Urothelium cell line (cell line): ENCODE measurements at regions not wholly inside any gene's neighbourhood (a gene's known extent, or its start where the extent isn't known, plus 50 kb on each side); places are given as distances from the start of the nearest gene placed in this dataset.
"Not testable (repeated sequence)": the region's sequence is repeated elsewhere in the genome, so short reads cannot be mapped to it uniquely, and the experiment has no call there.

ENCODE experiments used
- DNase-seq: peaks from one replicate; pipeline ENCODE4 v3.0.0; 2011; ENCODE audit warnings: low spot score, mixed read lengths
- FAIRE-seq: peaks from 2 replicates; lab custom pipeline; 2011; peaks lifted over from hg19 to GRCh38; lab: Jason Lieb, UNC

DNA sequence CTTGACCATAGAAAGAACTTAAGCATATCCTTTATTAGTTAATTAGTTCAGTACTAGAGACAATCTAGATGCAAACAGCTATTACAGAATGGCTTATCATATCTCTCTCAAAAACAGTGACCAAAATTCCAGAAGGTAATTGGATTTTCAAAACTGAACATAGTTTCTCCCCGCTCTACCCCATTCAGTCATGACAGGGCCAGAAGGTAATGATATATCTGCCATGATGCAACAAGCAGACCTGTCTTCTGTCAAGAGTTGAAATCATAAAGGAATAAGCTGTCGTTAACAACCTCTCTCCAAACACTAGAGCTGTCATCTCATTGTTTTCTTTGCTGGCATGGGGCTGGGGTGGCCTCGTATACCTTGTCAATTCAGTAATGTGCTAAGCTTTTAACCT is 200.5 kb upstream of the POU5F2 start:
- FAIRE-seq, result no peak

DNA sequence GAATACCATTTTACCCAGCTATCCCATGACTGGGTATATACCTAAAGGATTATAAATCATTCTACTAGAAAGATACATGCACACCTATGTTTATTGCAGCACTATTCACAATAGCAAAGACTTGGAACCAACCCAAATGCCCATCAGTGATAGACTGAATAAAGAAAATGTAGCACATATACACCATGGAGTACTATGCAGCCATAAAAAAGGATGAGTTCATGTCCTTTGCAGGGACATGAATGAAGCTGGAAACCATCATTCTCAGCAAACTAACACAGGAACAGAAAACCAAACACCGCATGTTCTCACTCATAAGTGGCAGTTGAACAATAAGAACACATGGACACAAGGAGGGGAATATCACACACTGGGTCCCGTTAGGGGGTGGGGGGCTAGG is 191.9 kb upstream of the POU5F2 start:
- FAIRE-seq, DNase-seq: not testable (repeated sequence)

More for the DNA sequence above, 200.5 kb upstream of the POU5F2 start:
- DNase-seq, result no peak

DNA sequence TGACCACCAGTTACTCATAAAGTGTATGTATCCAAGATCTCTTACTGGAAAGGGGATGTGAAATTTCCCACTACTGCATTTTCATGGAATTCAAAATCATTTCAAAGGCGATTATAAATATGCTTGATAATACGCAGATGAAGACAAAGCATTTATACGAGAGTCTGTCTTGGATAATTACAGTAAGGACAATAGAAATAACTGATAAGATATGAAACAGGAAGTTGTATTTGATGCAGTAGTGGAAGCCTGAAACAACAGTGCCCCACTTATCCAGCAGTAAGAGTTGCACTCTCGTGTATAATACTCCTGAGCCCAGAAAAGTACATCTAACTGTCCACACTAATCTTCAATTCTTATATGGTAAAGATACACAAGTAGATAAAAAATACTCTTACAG is 188.7 kb upstream of the POU5F2 start:
- no peak for FAIRE-seq
- DNase-seq, result no peak

DNA sequence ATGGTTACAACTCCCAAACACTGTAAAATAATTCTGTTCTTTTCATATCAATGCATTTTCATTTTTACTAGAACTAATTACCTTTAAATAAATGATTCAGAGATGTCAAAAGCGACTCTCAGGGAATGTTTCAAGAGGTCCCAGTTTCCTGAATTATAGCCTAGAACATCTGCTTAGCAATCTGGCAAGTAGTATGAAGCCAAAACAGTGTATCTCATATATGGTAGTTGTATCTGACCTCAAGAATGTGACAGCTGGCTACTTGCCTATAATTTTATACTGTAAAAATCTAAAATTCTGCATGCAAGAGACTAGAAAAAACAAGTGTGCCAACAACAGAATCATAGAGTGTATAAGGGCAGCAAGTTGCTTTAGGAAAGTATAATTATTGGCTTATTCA is 187.7 kb upstream of the POU5F2 start:
- DNase-seq, result no peak
- no peak for FAIRE-seq

DNA sequence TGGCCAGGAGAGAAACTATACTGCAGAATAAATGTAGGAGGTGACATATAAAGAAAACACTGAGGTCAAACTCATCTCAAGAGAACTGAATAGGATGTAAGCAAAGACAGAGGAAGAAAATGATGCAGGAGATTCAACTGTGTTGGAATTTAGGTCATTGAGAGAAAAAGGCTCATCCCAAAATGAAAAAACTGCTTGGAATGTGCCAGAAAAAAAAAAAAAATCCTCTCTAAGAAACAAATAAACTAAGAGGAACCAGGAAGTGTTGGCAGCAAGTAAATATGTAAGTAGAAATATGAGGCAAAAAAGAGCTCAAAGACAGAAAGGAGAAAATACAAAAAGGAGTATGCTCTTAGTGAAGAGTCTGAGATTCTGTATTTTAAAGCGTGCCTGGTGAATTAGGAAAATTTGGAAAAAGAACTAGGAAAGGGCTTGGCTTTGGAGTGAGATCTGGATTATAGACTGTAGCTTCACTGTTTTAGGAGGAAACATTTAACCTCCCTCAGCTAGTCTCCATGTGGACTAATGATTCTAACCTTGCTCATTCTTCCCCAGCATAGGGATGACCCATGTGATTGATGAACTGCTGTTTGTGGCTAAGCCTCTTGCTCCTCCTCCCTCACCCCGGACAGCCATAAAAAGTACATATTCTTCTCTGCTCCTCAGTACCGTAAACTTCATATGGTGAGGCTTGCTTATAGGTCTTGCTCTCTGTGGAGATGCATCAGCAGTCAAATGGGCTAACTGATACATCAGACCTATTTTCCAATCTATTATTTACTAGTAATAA is 185.6 kb upstream of the POU5F2 start:
- FAIRE-seq (no peak), DNase-seq (no peak)

DNA sequence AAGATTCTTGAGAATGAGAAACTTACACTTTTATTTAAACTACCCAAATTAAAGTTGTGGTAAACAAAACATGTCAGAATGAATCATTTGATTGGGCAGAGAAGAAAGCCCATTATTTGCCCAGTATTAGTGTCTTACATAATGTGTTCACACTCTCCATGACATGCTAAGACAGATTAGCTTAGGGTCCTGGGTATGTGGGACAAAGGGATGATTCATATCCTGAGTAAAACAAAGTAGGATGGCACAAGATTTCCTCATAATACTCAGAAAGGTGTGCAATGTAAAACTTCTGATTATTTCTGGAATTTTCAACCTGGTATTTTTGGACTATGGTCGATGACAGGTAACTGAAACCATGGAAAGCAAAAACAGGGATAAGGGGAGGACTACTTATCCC is 183.9 kb upstream of the POU5F2 start:
- no peak for FAIRE-seq
- DNase-seq, result peak; percentile 18

DNA sequence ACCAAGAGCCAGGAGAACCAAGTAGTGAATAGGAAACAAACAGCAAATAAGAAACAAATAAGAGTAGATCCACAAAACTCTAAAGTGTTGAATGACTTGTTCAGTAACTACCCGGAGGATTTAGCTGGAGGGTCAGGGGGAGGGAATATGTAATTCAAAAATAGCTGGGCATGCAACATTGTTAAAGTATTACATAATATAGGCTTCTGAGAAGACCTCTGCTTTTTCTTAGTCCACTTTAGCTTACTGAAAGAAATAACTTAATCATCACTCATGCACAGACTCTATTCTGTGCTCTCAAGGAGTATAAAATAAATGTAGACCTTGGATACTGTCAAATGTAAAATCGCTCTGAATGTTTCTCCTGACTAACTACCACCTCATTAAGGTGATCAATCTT is 183.2 kb upstream of the POU5F2 start:
- DNase-seq, result no peak
- FAIRE-seq, result no peak

DNA sequence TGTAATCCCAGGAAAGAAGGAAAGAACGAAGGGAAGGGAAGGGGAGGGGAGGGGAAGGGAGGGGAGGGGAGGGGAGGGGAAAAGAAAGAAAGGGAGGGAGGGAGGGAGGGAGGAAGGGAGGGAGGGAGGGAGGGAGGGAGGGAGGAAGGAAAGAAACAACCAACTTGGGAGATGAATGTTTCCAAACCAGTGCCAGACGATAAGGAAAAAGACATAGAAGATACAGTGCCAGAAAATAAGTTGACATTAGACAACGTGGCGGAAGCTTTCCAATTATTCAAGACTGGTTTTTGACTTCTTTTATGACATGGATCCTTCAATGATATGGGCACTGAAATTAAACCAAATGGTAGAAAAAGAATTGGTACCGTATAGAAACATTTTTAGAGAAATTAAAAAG is 181.2 kb upstream of the POU5F2 start:
- FAIRE-seq, result no peak
- no peak for DNase-seq

DNA sequence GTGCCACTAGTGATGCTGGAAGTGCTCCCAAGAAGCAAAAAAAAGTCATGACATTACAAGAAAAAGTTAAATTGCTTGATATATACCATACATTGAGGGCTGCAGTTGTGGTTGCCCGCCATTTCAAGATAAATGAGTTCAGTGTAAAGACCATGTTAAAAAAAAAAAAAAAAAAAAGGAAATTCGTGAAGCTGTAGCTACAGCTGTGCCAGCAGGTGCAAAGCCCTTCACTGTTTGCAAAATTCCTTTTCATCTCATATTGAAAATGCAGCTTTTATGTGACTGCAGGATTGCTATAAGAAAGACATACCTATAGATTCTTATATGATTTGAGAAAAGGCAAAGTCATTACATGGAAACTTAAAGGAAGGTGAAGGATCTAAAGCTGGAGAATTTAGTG is 179.6 kb upstream of the POU5F2 start:
- FAIRE-seq, result no peak
- DNase-seq, result no peak

DNA sequence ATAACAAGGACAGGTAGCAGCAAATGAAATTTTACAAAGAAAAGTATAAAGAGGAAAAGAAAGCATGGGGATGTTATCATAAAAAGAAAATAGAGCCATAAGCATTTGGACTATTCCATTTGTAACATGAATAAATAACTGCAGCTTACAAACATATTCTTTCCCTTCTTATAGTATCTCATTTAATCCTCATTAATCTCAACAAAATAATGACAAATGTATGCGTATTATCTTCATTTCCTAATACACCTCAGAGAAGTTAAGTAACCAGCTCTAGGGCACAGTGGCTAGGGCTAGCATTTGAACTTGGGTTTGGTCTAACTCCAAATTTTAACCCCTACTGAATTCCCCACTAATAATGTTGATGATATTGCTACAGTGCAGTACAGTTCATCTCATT is 175.5 kb upstream of the POU5F2 start:
- FAIRE-seq, result no peak

DNA sequence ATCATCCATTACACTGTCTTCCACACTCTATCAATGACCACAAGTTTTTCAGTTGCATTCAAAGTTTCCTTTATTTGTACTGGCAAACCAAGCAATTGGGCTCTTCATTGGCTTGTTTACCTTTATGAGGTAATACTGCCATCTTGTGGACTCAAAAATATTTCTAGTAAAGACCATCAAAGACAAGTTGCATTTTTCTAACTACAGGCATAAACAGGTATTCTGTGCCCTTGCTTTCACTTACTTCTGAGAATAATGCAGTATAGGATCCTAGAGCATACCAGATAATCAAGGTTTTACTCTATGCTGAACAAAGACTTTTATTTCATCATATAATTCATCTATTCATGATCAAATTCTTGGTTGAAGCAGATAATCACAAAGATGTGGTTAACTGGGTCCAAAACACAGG is 173.7 kb upstream of the POU5F2 start:
- peak; percentile 16 for DNase-seq
- no peak for FAIRE-seq

More for the DNA sequence above, 175.5 kb upstream of the POU5F2 start:
- no peak for DNase-seq

DNA sequence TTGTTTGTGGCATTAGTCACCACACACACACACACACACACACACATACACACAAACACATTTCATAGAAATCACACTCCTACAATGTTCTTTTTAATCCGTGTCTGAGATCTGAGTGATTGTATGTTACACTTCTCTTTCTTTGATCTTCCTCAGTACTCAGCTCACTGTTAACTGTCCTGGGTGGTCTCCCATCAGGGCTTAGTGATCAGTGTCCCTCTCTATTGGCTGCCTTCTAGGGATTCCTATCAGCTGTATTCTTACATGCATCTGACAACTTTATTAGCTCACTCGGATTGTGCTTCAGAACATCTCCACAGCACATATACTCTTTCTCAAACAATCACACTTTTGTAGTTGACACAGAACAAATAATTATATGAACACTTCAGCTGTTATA is 170.2 kb upstream of the POU5F2 start:
- DNase-seq (no peak), FAIRE-seq (no peak)

DNA sequence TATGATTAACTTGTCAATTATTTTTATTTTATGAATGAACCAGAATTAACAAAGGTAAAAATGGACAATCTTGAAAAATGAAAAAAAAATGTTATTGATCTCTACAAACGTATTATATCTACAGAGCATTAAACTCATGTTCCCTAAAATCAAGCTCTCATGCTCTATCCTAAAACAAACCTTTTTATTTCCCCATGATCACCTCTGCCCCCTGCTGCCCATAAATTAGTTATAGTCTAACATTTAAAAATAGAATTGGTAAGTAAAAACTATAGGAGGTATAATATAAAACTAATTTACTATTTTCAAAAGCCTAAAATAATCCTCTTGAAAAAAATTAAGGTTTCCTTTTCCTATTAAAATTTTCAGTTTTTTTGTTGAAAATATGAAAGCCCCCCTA is 168.0 kb upstream of the POU5F2 start:
- FAIRE-seq (no peak), DNase-seq (no peak)

DNA sequence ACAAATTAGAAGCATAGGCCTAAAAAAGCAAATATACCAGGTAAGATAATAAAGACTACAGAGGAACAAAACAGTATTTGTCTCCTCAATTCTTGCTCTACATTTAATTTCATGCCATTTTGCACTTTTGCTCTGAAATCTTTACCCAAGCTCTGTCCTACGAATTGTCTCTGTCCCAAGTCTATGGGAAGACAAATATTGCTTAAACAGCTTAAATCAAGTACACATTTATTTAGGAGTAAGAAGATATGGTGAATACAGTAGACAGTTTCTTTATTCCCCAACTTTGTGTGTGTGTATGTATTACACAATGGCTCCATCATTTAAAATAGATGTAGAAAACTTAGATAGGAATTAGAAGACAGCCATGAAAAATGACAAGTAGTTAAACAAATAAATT is 163.5 kb upstream of the POU5F2 start:
- DNase-seq (no peak), FAIRE-seq (no peak)

DNA sequence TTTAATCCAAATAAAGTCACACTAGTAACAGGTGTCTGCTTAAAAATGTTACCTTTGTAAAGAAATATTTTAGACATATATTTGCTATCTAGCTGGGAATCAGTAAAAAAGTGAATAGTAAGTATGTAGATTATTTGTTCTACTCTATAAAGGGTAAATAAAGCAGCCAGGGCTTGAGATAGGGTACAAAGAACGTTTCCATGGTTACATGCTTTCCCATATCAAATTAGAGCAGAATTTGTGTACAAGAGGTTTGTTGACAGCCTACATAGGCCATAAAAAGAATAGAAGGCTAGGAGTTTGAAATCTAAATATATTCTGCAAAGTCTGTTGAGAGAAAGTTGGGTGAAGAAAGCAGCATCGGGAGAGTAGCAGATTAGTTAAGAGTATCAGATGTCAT is 160.9 kb upstream of the POU5F2 start:
- DNase-seq (no peak), FAIRE-seq (no peak)

DNA sequence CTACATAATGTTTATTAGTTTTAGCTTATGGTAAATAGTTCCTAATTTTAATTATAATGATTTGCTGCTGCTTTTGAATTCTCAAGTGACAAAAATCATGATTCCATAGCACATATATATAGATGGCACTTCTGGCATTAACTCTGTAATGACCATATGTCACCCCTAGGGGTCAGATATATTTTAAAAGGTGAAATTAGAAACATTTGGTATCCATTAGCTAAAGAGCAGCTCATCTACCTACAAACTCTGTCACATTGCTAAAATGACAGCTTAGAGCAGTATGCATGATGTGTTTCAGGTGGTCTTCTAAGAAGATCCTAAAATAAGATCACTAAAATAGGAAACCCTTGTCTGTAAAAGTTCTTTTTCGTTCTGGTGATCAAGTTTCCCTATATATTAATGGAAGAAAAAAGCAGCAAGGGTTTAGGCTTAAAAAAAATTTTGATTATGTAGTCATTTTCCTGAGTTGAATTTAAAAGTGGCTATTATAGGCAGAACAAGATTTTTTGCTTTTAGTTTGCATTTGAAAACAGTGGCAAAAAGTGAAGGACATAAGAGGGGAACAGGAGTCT is 157.7 kb upstream of the POU5F2 start:
- peak; percentile 4 for DNase-seq
- FAIRE-seq, result no peak

DNA sequence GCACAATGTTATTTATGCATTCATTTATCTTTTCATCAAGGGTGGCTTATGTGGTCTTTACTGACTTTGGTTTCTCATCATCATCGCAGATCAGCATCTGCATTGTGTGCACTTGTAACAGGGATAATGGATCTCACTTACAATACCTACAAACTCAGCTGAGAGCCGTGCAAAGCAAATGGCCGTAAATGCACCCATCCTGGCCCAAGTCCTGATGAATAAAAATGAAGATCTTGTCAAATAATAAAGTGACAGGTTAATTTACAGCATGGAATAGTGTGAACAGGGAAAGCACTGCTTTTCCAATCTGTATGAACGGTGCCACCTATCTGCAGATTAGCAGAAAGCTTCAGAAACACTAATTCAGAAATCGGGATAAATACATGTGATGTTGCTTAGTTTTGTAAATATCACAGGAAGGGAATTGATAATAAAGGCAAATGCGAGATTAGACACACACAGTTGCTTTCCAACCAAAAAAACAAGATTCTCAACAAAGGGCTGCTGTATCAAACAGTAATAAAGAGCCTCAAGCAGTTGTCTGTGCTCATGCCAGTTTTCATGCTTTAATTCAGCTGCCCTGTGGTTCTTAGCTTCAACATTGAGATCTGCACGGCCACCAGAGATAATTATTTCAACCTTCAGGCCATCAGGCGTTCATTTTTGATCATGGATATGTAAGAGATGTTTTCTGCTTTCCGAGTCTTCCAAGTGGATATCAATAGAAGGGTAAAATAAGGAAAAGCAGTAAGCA is 153.4 kb upstream of the POU5F2 start:
- no peak for DNase-seq
- FAIRE-seq, result no peak

DNA sequence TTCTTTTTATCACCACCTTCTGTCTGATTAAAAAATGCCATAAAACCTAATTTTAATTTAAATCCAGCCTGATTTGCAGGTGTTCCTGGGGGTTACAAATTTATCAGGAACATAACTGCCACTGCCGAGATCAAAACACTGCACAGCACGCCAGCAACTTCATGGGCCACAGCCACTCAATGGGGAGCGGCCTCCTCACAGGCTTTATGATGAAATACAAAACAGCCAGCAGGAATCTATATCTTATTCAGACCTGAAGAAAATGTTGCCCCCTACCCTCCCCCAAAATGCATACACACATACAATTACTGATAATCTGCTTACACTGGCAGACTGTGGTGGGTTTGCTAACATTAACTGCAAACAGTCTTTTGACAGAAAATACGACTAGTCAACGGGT is 151.7 kb upstream of the POU5F2 start:
- DNase-seq (no peak), FAIRE-seq (no peak)

DNA sequence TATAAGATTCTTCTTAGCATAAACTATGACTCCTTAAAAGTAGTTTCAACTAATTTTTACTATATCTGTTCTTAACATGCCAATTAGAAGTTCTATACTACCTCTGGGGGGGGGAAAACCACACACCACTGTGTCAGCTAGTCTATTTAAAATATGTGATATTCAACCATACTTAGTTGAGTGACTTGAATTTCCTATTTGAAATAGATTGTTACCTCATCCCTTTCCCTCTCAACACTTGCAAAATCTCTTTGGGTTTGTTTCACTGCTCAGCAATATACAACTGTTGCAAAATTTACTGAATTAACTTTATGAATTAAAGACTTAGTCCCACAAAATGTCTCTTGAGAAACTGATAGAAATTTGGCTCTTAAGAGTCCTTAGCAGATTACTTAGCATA is 151.1 kb upstream of the POU5F2 start:
- no peak for FAIRE-seq

DNA sequence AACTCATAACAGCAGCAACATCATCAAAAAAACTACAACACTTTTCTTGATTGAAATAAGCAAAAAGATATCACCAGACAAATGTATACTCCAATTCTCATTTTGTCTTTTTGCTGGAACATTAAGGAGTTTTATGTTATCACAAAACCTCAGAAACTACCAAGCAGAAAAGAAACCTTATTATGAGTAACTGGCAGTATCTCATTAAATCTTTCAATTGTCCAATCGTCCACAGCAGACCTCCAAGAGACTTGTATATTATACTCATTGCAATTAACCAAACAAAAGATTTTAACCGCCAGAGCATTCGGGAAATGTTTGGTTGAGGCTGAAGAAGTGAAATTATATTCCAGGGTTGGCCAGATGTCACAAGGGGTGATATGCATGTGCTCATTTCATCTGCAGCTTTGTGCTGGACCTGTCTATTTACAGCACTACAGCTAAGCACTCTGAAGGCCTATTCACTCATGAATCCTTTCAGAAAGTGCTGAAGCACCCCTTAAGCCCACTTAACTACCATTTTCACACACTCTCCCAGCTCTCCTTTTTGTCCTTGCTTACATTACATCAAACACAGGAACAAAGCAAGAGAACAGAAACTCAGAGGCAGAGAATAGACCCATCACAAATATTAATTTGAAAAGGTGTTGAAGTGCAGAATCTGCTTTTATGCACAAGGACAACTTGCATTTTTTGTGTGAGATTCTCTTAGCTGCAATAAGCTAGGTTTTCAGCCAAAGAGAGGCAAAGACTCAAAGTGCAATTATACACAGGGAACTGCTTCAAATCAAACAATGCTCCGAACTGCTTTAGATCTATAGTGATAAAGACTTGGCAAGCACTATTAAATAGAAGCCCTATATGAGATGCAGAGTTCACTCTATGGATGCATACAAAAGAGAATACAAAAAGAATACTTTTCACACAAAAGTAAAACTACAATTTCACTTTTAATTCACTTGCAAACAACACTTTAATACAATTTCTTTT is 150.4 kb upstream of the POU5F2 start:
- DNase-seq (no peak), FAIRE-seq (no peak)

More for the DNA sequence above, 151.1 kb upstream of the POU5F2 start:
- no peak for DNase-seq

DNA sequence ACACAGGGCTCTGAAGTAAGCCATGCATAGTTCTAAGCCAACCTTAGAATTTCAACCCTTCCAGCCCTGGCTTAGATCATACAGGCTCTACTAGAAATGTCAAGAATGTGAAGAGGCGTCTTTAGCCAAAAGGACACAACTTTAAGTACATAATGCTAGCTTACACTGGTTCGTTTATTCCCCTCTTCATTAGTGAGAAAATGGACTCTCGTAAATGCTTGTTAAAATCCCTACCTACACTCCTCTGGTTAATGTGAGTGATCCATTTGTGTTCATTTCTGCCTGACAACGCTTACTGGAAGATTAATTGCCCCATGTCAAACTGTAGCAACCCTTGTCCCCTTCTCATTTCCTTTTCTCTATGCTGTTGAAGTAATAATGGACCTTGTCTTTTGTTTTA is 149.3 kb upstream of the POU5F2 start:
- DNase-seq, result no peak
- FAIRE-seq, result no peak
